ENCODE measurements at regions not wholly inside any gene's neighbourhood (a gene's known extent, or its start where the extent isn't known, plus 50 kb on each side); places are given as distances from the start of the nearest gene placed in this dataset.

- DNase-seq: no peak
Observed at GRCh38 chr4:124594945-124595344, 117.6 kb downstream of the ANKRD50 start.

GRCh38 chr4:124596816-124597215, 115.7 kb downstream of the ANKRD50 start:
- DNase-seq: no peak

GRCh38 chr4:124610211-124610610, 102.3 kb downstream of the ANKRD50 start:
- no peak for DNase-seq
